ENCODE measurements at regions not wholly inside any gene's neighbourhood (a gene's known extent, or its start where the extent isn't known, plus 50 kb on each side); places are given as distances from the start of the nearest gene placed in this dataset.

- no peak for TF ChIP-seq POLR2AphosphoS5 (IDR thresholded peaks at IDR 0.05)
- TF ChIP-seq, protein P1, sequence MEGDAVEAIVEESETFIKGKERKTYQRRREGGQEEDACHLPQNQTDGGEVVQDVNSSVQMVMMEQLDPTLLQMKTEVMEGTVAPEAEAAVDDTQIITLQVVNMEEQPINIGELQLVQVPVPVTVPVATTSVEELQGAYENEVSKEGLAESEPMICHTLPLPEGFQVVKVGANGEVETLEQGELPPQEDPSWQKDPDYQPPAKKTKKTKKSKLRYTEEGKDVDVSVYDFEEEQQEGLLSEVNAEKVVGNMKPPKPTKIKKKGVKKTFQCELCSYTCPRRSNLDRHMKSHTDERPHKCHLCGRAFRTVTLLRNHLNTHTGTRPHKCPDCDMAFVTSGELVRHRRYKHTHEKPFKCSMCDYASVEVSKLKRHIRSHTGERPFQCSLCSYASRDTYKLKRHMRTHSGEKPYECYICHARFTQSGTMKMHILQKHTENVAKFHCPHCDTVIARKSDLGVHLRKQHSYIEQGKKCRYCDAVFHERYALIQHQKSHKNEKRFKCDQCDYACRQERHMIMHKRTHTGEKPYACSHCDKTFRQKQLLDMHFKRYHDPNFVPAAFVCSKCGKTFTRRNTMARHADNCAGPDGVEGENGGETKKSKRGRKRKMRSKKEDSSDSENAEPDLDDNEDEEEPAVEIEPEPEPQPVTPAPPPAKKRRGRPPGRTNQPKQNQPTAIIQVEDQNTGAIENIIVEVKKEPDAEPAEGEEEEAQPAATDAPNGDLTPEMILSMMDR (IDR thresholded peaks at IDR 0.05 in 8 of 11, conservative IDR thresholded peaks at IDR 0.05 in 3 of 11), result no peak
These were observed 324.4 kb upstream of the CELF4 start for GRCh38 chr18:37889963-37890362.
